HG02973 (cell line): ENCODE measurements at regions not wholly inside any gene's neighbourhood (a gene's known extent, or its start where the extent isn't known, plus 50 kb on each side); places are given as distances from the start of the nearest gene placed in this dataset.

Experiments
- ATAC-seq: cut with Tn5 transposase; IDR thresholded peaks from one replicate; pipeline ENCODE4 v1.9.1; 2021; ENCODE audit warnings: moderate library complexity; ENCODE audit not compliant: unreplicated experiment

- peak; percentile 53 for ATAC-seq
These were observed 116.6 kb upstream of the HIVEP3 start for GRCh38 chr1:42035205-42035829.

DNA sequence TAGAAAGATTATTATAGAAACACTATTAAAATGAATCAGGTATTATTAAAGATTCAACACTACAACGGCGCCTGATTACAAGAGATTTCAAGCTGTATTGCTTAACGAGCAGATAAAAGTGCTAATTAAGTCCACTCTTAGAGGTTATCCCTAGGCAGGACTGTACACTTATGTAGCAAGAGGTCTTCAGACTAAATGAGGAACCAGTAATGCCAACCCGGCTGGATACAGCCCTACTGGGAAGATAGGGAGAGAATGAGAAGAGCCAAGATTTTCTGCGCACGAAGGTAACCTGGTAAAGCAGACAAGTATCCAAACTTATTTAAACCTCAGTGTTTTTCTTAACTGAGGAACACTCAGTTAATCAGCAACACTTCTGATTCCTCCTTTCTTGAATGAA lies 115.7 kb upstream of the HIVEP3 start:
- no peak for ATAC-seq

DNA sequence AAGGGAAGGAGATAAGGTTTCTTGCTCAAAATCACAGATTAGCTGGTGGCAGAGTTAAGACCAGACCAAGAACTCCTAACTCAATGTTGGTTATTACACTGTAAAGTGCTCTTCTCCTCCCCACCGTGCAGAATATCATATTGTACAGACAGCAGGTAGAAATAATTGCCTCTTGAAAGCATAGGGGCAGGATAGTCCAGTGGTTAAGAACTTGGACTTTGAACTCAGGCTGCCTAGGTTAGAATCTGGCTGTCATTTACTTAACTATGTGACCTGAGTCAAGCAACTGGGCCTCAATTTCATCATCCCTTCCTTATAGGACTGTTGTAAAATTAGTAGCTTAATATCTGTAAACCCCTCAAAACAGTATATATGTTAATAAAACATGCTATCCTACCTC lies 114.9 kb upstream of the HIVEP3 start:
- no peak for ATAC-seq

DNA sequence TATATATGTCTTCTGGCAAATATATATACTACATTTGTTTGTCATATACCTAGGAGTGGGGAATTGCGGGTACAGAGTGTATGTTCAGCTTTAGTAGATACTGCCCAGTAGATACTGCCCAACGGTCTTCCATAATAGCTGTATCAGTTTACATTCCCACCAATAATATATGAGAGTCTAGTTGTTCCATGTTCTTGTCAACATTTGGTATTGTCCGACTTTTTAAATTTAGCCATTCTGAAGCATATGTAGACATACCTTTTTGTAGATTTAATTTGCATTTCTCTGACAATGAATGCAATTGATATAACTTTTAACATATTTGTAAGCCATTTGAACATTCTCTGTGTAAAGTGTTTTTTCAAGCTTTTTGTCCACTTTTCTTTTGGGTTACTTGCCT lies 99.0 kb upstream of the HIVEP3 start:
- ATAC-seq = no peak

- ATAC-seq = no peak
These were observed 98.5 kb upstream of the HIVEP3 start for GRCh38 chr1:42017259-42017658.

DNA sequence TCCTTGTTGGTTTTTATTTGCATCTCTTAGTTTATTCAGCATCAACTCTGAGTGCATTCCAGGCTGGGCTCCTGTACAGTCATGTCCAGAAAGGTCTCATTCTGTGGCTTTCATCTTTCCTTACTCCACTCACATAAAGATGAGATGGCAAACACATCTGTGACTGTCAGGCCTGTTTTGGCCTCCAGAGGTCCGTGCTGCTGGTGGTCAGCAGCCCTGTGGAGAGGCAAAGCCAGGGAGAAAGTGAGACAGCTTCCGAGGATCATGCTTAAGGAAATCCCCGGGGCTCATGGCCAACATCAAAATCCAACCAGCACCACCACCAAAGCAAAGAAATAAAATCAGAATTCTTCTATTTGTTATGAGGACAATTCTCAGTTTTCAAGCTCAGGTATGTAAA lies 96.1 kb upstream of the HIVEP3 start:
- no peak for ATAC-seq

GRCh38 chr1:42013881-42014470 lies 95.3 kb upstream of the HIVEP3 start:
- no peak for ATAC-seq

- ATAC-seq = no peak
These were observed 94.1 kb upstream of the HIVEP3 start for GRCh38 chr1:42012852-42013251.

GRCh38 chr1:42010381-42010780 lies 91.7 kb upstream of the HIVEP3 start:
- no peak for ATAC-seq

DNA sequence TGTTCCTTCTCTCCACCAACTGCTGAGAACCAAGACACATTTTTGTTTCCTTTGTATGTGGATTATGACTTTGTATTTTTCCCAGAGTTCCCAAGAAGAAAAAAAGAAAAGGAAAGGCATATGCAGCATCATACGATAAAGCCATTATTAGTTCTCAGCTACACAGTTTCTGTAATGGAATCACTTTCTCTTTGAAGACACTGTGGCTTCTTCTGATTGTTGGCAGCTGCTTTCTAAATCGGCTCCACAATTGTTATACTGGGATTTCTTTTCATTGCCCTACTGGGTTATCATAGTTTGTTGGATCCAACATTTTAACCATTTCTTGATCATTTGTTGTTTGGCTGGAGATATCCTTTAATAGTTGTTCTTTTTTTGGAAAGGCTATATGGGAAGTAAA lies 89.5 kb upstream of the HIVEP3 start:
- ATAC-seq = no peak

- no peak for ATAC-seq
These were observed 88.1 kb upstream of the HIVEP3 start for GRCh38 chr1:42006836-42007235.

GRCh38 chr1:42006093-42006492 lies 87.4 kb upstream of the HIVEP3 start:
- ATAC-seq = no peak

GRCh38 chr1:42005530-42005929 lies 86.8 kb upstream of the HIVEP3 start:
- ATAC-seq = no peak

- no peak for ATAC-seq
These were observed 86.1 kb upstream of the HIVEP3 start for GRCh38 chr1:42004860-42005259.

GRCh38 chr1:42004322-42004721 lies 85.6 kb upstream of the HIVEP3 start:
- no peak for ATAC-seq

DNA sequence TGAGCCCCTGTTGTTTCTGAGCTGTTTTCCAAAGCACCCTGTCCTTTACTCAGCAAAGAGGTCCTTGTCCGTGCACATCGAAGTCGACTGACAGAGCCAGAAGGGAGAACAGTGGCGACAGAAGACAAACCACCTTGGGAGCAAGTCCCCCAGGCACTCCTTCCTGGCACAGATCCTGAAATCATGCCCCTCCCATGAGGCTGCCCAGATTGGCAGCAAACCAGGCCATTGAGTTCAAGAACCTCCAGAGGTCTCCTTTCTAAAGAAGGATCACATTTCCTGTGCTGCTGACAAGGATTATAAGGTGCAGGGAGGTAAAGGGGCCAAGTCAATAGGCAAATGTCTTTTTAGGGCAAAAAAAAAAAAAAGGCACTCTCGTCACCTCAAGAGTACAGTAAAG lies 84.7 kb upstream of the HIVEP3 start:
- ATAC-seq = no peak

GRCh38 chr1:42002220-42002619 lies 83.5 kb upstream of the HIVEP3 start:
- no peak for ATAC-seq

DNA sequence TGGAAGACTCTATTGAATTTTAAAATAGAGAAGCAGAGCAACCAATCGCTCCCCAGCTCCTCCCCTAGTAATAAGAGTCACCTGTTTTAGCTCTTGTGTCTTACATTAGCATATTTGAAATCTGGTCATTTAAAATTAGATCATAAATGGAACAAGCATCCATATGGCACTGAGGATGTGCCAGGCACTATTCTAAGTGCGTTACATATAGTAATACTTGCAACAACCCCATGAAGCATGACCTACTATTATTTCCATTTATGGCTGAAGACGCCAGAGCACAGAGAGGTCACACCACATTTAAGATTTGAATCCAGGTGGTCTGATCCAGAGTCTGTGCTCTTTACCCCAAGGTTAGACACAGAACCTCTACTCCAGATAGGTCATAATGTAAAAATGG lies 82.0 kb upstream of the HIVEP3 start:
- no peak for ATAC-seq

DNA sequence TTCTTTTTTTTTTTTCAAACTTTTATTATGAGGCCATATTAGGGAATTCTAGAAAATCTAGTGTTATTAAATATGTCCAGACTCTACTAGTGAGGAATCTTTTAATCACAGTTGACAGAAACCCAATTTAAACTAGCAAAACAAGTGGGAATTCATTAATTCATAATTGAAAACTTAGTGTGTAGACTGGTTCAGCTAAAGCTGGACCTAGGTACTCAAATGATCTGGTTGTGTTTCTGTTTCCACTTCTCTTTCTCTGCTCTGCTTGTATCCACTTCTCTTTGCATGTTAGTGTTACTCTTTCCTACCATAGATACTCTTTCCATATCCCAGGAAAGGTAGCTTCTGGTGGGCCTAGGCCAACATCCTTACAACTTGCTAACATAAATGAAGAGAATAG lies 81.2 kb upstream of the HIVEP3 start:
- no peak for ATAC-seq

DNA sequence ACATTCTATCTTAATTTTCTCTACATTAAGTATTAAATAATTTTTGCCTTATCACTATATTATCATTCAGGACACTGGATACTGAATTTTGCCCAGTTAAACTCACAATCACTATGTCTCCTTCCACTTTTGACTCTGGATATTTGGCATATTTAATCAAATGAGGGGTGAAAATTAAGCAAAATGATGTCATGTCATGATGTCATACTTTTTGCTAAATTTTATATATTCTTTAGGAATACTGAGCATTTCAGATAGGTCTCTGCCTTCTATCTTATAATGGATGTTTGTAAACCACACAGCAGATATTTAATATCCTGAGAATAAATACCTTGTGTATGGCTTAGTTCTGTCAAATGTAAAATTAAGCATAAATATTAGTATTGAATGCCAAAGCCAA lies 79.5 kb upstream of the HIVEP3 start:
- ATAC-seq = no peak

DNA sequence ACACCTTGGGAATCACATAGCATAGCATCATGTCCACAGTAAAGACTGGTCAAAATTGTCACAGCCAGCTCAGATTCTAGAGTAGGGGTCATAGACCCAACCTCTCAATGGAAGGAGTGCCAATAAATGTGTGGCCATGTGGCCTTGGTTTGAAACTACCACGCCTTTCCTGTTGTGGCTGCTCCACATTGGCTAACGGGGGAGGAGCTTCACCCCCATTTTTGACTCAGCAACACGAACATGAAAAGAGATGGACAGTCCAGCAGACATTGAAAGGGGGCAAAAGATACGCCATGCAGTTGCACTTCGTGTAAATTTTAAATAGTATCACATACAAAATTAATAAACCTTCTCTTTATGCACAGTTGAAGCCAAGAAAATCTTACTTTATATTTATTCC lies 78.4 kb upstream of the HIVEP3 start:
- no peak for ATAC-seq

GRCh38 chr1:41995441-41996130 lies 76.9 kb upstream of the HIVEP3 start:
- no peak for ATAC-seq
